ENCODE measurements at regions not wholly inside any gene's neighbourhood (a gene's known extent, or its start where the extent isn't known, plus 50 kb on each side); places are given as distances from the start of the nearest gene placed in this dataset.

DNA sequence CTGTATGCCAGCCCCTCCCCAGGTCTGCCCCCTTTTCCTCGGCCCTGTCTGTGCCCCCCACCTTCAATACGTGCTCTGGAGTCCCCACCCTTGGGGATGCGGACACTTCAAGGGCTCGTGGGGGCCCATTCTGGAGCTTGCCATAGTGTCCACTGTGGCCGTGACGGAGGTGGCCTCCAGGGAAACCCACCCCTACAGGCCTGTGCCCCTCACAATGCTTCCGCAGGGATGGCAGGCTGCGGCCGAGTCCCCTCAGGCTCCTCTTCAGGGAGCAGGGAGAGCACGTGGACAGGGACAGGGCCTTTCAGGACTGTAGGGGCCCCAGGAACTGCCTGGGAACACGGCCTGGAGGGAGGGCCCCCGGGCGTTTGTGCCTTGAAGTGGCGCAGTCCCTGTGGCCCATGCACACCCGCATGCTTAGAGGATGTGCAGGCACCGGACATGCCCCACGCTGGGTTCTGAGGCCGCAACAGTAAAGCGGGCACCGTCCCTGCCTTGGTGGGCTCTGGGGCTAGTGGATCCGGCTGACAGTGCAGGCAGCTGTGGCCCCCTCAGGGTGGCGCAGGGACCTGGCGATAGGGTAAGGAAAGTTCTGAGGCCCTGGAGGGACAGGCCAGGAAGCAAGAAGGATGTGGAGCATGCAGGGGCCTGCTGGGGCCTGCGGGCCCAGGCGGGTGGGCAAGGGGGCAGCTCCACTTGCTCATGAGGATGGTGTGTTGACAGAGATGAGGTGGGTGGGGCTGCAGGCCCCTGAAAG is 209.0 kb upstream of the RTL1 start:
- TF ChIP-seq POLR2AphosphoS5 (IDR thresholded peaks at IDR 0.05) = no peak
- TF ChIP-seq CTCF (IDR thresholded peaks at IDR 0.05) = no peak
- TF ChIP-seq EP300 (IDR thresholded peaks at IDR 0.05) = no peak
- TF ChIP-seq POLR2A (IDR thresholded peaks at IDR 0.05) = no peak
